Heart left ventricle (tissue), 13 donors: ENCODE measurements at regions not wholly inside any gene's neighbourhood (a gene's known extent, or its start where the extent isn't known, plus 50 kb on each side); places are given as distances from the start of the nearest gene placed in this dataset.

Source experiments
- CTCF ChIP-seq, 12 donors: fragments of 200-600 bp; sonication (generic) in 4 of 12; IDR thresholded peaks; one replicate each; pipeline versions ENCODE4 v1.5.0 to v1.8.0; 2018 to 2022; ENCODE audit warnings: antibody characterized with exemption in 12 of 12, mild to moderate bottlenecking in 5 of 12
- POLR2A ChIP-seq, 2 donors: fragments of 450-650 bp; IDR thresholded peaks; one replicate each; pipeline ENCODE4 v1.6.1; 2017; ENCODE audit warnings: antibody characterized with exemption in 2 of 2, mild to moderate bottlenecking in 2 of 2, moderate library complexity in 2 of 2
- donor health status: ischemic (EF 13 %, LVEDD 7.1; RV severe dilation, severe dysfunction).
- donor health status: DM: no; HTN: yes; CAD: no.
- donor health status: DM: no; HTN: no; CAD: no.
- donor health status: ischemic (EF 25% LVEDD 6.9; RV normal size, moderate dysfunction).
- donor health status: ischemic (EF 25% LVEDD 5.7; RV mildly dilated, moderate dysfunction).
- donor health status: ischemic (EF 35%, LVEDD 5.7; RV mildly dilated, moderate dysfunction).
- donor health status: nonischemic (EF 11% LVEDD 7.7; RV severe dilation, severe dysfunction).
- donor health status: DM: yes; HTN: yes; CAD: no.
- donor health status: PGD.
- donor health status: ischemic (EF 29% LVEDD 5.4; RV normal size, mild dysfunction).
- donor health status: nonischemic (EF 23%, LVEDD 6.1; RV moderate dilation, normal function).

DNA sequence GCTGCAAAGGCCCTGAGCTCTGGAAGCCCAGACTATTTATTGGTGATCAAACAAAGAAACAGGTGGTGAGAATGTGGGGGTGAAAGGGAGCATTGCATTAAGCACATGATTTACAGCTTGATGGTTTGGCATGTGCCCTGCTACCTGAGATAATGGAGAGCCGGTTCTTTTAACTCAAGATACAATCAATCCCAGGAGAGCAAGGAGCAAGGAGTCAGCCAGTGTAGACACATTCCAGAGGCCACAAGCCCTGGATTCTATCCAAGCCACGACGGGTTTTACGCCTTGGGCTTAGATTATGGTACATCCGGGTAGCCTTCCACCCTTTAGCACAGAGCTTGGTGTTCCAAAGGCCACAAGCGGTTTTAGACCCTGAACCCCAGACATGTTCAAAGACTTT lies 292.2 kb downstream of the CYLC2 start:
- no peak for TF ChIP-seq CTCF (IDR thresholded peaks at IDR 0.05)
- TF ChIP-seq POLR2A (IDR thresholded peaks at IDR 0.05): no peak
